ENCODE measurements at regions not wholly inside any gene's neighbourhood (a gene's known extent, or its start where the extent isn't known, plus 50 kb on each side); places are given as distances from the start of the nearest gene placed in this dataset.

DNA sequence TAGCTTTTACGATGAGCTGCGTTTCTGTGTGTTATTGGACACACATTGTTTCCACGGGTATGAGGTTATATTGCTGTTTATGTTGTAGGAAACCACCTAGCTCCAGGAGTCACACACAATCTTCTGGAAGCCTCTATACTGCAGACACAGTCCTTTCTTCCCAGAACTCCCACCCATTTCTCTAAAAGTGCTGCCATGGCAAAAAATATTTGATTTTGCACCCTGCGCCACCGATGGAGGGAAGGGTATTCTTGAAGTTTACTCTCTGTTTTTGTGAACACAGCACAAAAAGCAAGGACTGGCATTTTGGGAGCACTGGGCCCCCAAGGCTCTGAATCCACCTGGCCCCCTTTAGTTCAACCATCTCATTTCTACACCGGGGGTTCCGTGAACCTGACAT is 187.5 kb downstream of the ICE1 start:
- CTCF ChIA-PET, result no interaction called here
- POLR2A ChIA-PET (ENCODE audit: low non-redundant PET), result no interaction called here
- TF ChIP-seq, protein P1, sequence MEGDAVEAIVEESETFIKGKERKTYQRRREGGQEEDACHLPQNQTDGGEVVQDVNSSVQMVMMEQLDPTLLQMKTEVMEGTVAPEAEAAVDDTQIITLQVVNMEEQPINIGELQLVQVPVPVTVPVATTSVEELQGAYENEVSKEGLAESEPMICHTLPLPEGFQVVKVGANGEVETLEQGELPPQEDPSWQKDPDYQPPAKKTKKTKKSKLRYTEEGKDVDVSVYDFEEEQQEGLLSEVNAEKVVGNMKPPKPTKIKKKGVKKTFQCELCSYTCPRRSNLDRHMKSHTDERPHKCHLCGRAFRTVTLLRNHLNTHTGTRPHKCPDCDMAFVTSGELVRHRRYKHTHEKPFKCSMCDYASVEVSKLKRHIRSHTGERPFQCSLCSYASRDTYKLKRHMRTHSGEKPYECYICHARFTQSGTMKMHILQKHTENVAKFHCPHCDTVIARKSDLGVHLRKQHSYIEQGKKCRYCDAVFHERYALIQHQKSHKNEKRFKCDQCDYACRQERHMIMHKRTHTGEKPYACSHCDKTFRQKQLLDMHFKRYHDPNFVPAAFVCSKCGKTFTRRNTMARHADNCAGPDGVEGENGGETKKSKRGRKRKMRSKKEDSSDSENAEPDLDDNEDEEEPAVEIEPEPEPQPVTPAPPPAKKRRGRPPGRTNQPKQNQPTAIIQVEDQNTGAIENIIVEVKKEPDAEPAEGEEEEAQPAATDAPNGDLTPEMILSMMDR (conservative IDR thresholded peaks at IDR 0.05; ENCODE audit: low read depth), result no peak
- H3K27ac ChIP-seq, result no peak overlapping the region
- no peak for DNase-seq (ENCODE audit: low spot score)

DNA sequence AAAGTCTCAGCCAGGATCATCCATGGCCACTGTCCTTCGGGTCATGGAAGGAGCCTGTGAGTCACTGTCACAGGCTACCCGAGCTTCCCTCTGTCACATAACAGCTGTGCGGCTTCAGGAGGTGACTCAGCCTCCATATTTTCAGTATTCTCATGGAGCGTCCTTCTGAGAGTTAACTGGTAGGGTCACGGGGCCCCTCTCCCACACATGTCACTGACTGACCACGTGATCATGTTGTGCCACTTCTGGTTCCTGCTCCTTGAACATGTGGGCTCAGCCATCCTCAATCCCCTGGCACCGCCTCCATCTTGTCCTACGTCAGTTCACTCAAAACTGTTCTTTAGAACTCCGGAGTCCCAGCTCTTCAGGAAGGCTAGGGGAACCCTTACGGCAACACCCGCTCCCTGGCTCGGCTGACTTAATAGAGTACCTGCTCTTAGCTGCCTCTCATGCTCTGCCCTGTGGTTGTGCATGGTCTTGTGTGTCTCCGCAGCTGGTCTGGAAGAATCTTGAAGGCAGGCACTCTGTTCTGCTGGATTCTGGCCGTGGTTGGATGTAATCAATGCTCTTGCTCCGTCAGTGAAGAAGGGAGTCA is 182.8 kb downstream of the ICE1 start:
- TF ChIP-seq, protein P1 (conservative IDR thresholded peaks at IDR 0.05; ENCODE audit: low read depth), result no peak
- ChIA-PET CTCF (no interaction called here), POLR2A (ENCODE audit: low non-redundant PET) (no interaction called here)
- no peak overlapping the region for H3K27ac ChIP-seq
- DNase-seq (ENCODE audit: low spot score), result no peak

DNA sequence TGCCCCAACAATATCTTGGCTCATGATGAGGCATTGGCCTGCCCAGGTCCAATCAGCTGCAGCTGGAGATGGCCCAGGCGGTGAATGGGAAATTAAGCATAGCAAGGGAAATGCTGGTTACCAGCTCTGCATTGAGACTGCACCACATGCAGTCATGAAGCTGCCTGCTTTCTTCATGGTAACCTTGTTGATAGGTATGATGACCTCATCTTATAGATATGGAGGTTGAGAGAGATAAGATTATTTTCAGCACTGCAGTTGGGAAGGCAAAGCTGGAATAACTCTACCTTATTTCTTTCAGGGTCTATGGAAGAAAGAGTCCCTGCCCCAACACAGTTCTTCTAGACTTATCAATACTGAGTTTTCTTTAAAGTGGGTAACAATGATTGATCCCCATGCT is 180.1 kb downstream of the ICE1 start:
- no peak overlapping the region for H3K27ac ChIP-seq
- DNase-seq (ENCODE audit: low spot score), result no peak
- ChIA-PET POLR2A (ENCODE audit: low non-redundant PET) (no interaction called here), CTCF (no interaction called here)
- TF ChIP-seq, protein P1 (conservative IDR thresholded peaks at IDR 0.05; ENCODE audit: low read depth), result no peak

DNA sequence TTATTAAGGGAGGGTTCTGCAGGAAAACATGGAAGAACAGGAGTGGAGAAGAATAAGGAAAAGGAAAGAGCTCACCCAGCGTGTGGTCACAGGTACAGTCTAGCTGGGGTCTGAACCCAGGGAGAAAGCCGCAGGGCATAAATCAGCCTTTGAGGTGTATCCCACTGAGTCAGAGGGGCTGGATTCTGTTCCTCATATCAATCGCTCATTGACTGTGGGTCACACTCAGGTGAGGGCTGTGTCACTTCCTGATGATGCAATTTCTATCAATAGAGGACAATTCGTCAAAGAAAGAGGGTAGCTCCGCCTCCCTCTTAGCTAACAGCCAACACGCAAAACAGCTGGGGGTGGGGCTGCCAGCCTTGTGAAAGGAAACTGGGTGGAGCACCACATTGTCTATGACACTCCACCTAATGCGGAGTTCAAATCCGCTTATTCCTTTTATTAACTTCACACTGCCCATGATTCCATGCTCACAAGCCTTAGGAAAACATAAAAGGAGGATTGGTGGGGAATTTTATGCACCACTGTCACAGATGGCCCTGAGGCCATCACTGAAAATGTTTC is 176.2 kb downstream of the ICE1 start:
- TF ChIP-seq, protein P1 (conservative IDR thresholded peaks at IDR 0.05; ENCODE audit: low read depth), result no peak

DNA sequence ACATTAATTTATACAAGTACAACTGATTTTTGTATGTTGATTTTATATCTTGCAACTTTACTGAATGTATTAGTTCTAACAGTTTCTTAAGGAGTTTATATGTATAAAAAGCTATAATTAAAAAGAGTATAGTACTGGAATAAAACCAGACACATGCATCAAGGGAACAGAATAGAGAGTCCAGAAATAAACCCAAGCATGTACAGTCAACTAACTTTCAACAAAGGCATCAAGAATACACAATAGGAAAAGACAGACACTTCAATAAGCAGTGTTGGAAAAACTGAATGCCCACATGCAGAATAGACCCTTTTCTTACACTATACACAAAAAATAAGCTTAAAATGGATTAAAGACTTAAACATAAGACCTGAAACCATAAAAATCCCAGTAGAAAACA is 170.9 kb downstream of the ICE1 start:
- ChIA-PET CTCF (no interaction called here), POLR2A (ENCODE audit: low non-redundant PET) (no interaction called here)
- no peak overlapping the region for H3K27ac ChIP-seq
- TF ChIP-seq, protein P1 (conservative IDR thresholded peaks at IDR 0.05; ENCODE audit: low read depth), result no peak
- DNase-seq (ENCODE audit: low spot score), result no peak

More for the DNA sequence above, 176.2 kb downstream of the ICE1 start:
- DNase-seq (ENCODE audit: low spot score), result peak; percentile 29
- CTCF ChIA-PET, result no interaction called here
- no peak overlapping the region for H3K27ac ChIP-seq
- POLR2A ChIA-PET (ENCODE audit: low non-redundant PET), result no interaction called here

DNA sequence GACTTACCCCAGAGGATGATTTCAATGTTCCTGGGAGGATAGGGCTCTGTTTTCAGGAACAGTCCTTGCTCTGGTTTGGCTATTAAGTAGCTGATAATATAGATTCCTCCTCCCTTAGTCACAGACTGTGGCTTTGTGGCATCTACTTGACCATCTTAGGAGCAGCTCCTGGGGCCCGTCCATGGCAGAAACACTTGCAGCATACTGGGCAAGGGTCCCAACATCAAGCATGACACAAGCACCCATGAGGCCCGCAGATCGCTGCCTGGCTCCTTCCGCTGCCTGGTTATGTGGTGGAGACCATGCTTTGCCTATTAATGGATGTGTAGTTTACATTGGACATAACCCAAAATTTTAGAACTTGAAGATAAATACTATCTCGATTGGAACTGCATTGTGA is 170.1 kb downstream of the ICE1 start:
- H3K27ac ChIP-seq, result no peak overlapping the region
- CTCF ChIA-PET, result no interaction called here
- POLR2A ChIA-PET (ENCODE audit: low non-redundant PET), result no interaction called here
- DNase-seq (ENCODE audit: low spot score), result no peak
- TF ChIP-seq, protein P1 (conservative IDR thresholded peaks at IDR 0.05; ENCODE audit: low read depth), result no peak
